K562 (cell line): ENCODE measurements at regions not wholly inside any gene's neighbourhood (a gene's known extent, or its start where the extent isn't known, plus 50 kb on each side); places are given as distances from the start of the nearest gene placed in this dataset.

Experiments
- ATAC-seq: fragments of 200-7000 bp; cut with Tn5 transposase; 3 replicates; pipeline ENCODE4 v1.9.1; 2020; ENCODE audit warnings: moderate library complexity
- BruUV-seq: library from RNA; stranded (reverse); fragments of 400-500 nt; replicated peaks from 2 replicates; lab custom pipeline; 2021; lab: Mats Ljungman, UMichigan
- CTCF ChIA-PET: fragments of 300-600 bp; formaldehyde crosslinking; extraction: SDS; loops from one replicate; lab custom pipeline; 2021; ENCODE audit warnings: low intra/inter-chr PET ratio; lab: Yijun Ruan, JAX
- POLR2A ChIA-PET: fragments of 300-600, 350-650 bp; sonication (Branson Sonifier 250); formaldehyde crosslinking; extraction: SDS; loops from one replicate; lab custom pipeline; 2021; ENCODE audit warnings: antibody characterized with exemption, inconsistent platforms; lab: Yijun Ruan, JAX
- DNase-seq, 4 experiments: peaks; one replicate each; pipeline versions ENCODE4 v3.0.0 to v3.0.0-alpha.2; 2011 to 2018; ENCODE audit warnings: low spot score in 3 of 4, mixed read lengths in 3 of 4; ENCODE audit errors: extremely low read depth in 1 of 4
- FAIRE-seq: peaks from 2 replicates; lab custom pipeline; 2011; peaks lifted over from hg19 to GRCh38; lab: Jason Lieb, UNC
- H2AFZ ChIP-seq: 2 replicates; pipeline ENCODE4 v1.6.0; 2011; ENCODE audit warnings: low read depth, low read length, control low read depth, inconsistent platforms
- H3K27ac ChIP-seq: fragments of 200-600 bp; 3 replicates; pipeline ENCODE4 v1.8.0; 2011; ENCODE audit warnings: low read depth, mild to moderate bottlenecking, control low read depth, inconsistent platforms, low read length, moderate library complexity, mixed read lengths; ENCODE audit errors: extremely low read depth
- H3K27me3 ChIP-seq, 2 experiments: fragments of 300-600 bp in 1 of 2; 2 replicates in 1 of 2; 3 replicates in 1 of 2; pipeline versions ENCODE4 v1.6.0 to v1.8.0; 2011; ENCODE audit warnings: inconsistent platforms in 2 of 2, low read length in 2 of 2, mild to moderate bottlenecking in 1 of 2, mixed read lengths in 1 of 2, moderate library complexity in 1 of 2; ENCODE audit not compliant: control insufficient read depth in 2 of 2, insufficient read depth in 2 of 2
- H3K36me3 ChIP-seq: fragments of 300-600 bp; 3 replicates; pipeline ENCODE4 v1.8.0; 2011; ENCODE audit warnings: mild to moderate bottlenecking, low read length, inconsistent platforms; ENCODE audit not compliant: control insufficient read depth, insufficient read depth
- H3K4me1 ChIP-seq, 2 experiments: fragments of 200-600 bp in 1 of 2; replicated peaks in 1 of 2; 2 replicates in 1 of 2; 3 replicates in 1 of 2; pipeline versions ENCODE4 v1.5.1 to v1.8.0; 2011; ENCODE audit warnings: inconsistent platforms in 2 of 2, low read length in 2 of 2, mild to moderate bottlenecking in 1 of 2, mixed read lengths in 1 of 2, moderate library complexity in 1 of 2; ENCODE audit not compliant: control insufficient read depth in 2 of 2, insufficient read depth in 2 of 2
- H3K4me2 ChIP-seq: 2 replicates; pipeline ENCODE4 v1.6.1; 2011; ENCODE audit warnings: low read length, control low read depth, inconsistent platforms, mixed read lengths; ENCODE audit not compliant: insufficient read depth
- H3K4me3 ChIP-seq: fragments of 200-600 bp; sonication (generic), shearing (Covaris generic); 2 replicates; pipeline ENCODE4 v1.5.1; 2016; ENCODE audit warnings: control low read depth, inconsistent platforms
- H3K79me2 ChIP-seq: fragments of 200-600 bp; 3 replicates; pipeline ENCODE4 v1.8.0; 2011; ENCODE audit warnings: low read length, inconsistent platforms; ENCODE audit not compliant: control insufficient read depth, insufficient read depth
- H3K9ac ChIP-seq, 2 experiments: 2 replicates each; pipeline versions ENCODE4 v1.6.0 to v1.6.1; 2011; ENCODE audit warnings: low read depth in 2 of 2, low read length in 2 of 2, control low read depth in 1 of 2, inconsistent platforms in 1 of 2, mild to moderate bottlenecking in 1 of 2, mixed read lengths in 1 of 2; ENCODE audit not compliant: insufficient read depth in 1 of 2
- H3K9me1 ChIP-seq: one replicate; pipeline ENCODE4 v1.6.0; 2011; ENCODE audit warnings: inconsistent platforms, mild to moderate bottlenecking, low read length, moderate library complexity; ENCODE audit not compliant: control insufficient read depth, insufficient read depth
- H3K9me3 ChIP-seq: replicated peaks from 2 replicates; pipeline ENCODE4 v1.5.1; 2011; ENCODE audit warnings: low read depth, low read length, inconsistent platforms; ENCODE audit not compliant: control insufficient read depth, insufficient read depth
- H4K20me1 ChIP-seq: replicated peaks from 2 replicates; pipeline ENCODE4 v1.6.1; 2011; ENCODE audit warnings: low read length, inconsistent platforms, mixed read lengths; ENCODE audit not compliant: control insufficient read depth, insufficient read depth
- E2F3 ChIP-seq: fragments of 250-450 bp; sonication (Bioruptor Pico); IDR thresholded peaks from 2 replicates; pipeline ENCODE4 v1.4.0; 2020; ENCODE audit warnings: mild to moderate bottlenecking
- LCOR ChIP-seq: sonication (generic); formaldehyde crosslinking; IDR thresholded peaks from 2 replicates; pipeline ENCODE4 v1.8.0; 2022; ENCODE audit warnings: mild to moderate bottlenecking, missing genetic modification reagents
- MIER1 ChIP-seq: fragments of 450-650 bp; IDR thresholded peaks from 2 replicates; pipeline ENCODE4 v1.6.1; 2016; ENCODE audit warnings: antibody characterized with exemption, mild to moderate bottlenecking, low read depth
- MXI1 ChIP-seq: IDR thresholded peaks from 2 replicates; pipeline ENCODE4 v1.6.1; 2011; ENCODE audit warnings: low read depth, mild to moderate bottlenecking, improper control_type of control experiment, low read length
- WGBS: fragments of 100-300 bp; shearing (Covaris generic); methylation state at CpG from one replicate; pipeline ENCODE4 v1.1.6; 2016; ENCODE audit warnings: low coverage, mixed read lengths; ENCODE audit not compliant: insufficient coverage; ENCODE audit errors: missing lambda C conversion rate; 5-methylcytosine and 5-hydroxymethylcytosine counted together
- in situ Hi-C: fragments of 300-500 bp; cut with MboI; formaldehyde crosslinking; loops from 4 replicates; pipeline ENCODE4 v1.15.0; 2018; ENCODE audit warnings: inconsistent platforms, mixed read lengths
- intact Hi-C: fragments of 100-400 bp; cut with micrococcal nuclease; formaldehyde crosslinking; loops from 2 replicates; pipeline ENCODE4 v1.14.2; 2022
- TF ChIP-seq, protein P1 (sequence below): fragments of 450-650 bp; IDR thresholded peaks from 2 replicates; pipeline ENCODE4 v1.6.1; 2016; ENCODE audit warnings: low read depth, mild to moderate bottlenecking, moderate library complexity
- TF ChIP-seq, protein P2 (sequence below): fragments of 250-450 bp; sonication (Bioruptor Pico); IDR thresholded peaks from 2 replicates; pipeline ENCODE4 v1.5.0; 2021
- TF ChIP-seq, protein P3 (sequence below): sonication (generic); formaldehyde crosslinking; IDR thresholded peaks from 2 replicates; pipeline ENCODE4 v1.8.1; 2023; ENCODE audit warnings: mild to moderate bottlenecking, missing genetic modification reagents

DNA sequence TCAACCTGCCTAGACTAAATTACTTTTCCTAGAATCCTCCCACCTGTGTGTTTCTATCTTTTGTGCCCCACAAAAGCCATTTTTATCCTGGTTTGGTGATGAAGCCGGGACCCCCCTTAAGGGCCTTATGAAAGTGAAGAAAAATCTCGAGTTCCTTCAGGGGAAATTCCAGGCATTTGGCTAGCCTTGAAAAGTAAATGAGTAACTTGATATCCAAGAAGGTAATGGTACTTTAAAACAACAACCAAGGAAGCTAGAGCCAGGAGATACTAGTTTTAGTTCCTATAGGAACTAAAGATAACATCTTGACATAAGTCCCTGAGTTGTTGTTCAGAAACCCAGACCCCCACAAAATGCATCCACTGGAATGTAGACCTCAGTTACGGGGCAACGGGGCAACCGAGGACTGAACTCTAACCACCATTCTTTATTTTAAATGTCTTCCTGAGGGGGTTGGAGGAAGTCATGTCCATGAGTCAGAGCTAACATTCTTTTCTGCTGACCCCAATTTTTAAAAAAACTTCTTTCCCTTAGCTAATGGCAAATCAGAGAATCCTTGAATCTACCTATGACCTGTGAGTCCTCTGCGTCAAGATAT is 73.9 kb downstream of the VCX3A start (continued):
- TF ChIP-seq MIER1 = no peak
- TF ChIP-seq, protein P1, sequence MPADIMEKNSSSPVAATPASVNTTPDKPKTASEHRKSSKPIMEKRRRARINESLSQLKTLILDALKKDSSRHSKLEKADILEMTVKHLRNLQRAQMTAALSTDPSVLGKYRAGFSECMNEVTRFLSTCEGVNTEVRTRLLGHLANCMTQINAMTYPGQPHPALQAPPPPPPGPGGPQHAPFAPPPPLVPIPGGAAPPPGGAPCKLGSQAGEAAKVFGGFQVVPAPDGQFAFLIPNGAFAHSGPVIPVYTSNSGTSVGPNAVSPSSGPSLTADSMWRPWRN = no peak

DNA sequence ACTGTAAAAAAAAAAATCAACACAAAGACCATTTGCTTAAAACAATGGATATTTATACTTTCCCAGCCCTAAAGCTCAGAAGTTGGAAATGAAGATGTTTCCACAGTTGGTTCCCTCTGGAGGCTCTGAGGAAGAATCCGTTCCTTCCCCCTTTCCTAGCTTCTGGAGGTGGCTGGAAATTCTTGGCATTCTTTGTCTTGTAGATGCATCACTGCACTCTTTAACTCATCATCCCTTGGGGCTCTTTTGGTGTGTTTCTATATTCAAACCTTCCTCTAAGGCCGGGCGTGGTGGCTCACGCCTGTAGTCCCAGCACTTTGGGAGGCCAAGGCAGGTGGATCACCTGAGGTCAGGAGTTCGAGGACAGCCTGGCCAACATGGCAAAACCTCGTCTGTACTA is 78.7 kb downstream of the VCX3A start:
- no peak for TF ChIP-seq E2F3 (CRISPR knock-in tag)
- TF ChIP-seq, protein P2, sequence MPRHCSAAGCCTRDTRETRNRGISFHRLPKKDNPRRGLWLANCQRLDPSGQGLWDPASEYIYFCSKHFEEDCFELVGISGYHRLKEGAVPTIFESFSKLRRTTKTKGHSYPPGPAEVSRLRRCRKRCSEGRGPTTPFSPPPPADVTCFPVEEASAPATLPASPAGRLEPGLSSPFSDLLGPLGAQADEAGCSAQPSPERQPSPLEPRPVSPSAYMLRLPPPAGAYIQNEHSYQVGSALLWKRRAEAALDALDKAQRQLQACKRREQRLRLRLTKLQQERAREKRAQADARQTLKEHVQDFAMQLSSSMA (CRISPR knock-in tag) = no peak
- TF ChIP-seq, protein P3, sequence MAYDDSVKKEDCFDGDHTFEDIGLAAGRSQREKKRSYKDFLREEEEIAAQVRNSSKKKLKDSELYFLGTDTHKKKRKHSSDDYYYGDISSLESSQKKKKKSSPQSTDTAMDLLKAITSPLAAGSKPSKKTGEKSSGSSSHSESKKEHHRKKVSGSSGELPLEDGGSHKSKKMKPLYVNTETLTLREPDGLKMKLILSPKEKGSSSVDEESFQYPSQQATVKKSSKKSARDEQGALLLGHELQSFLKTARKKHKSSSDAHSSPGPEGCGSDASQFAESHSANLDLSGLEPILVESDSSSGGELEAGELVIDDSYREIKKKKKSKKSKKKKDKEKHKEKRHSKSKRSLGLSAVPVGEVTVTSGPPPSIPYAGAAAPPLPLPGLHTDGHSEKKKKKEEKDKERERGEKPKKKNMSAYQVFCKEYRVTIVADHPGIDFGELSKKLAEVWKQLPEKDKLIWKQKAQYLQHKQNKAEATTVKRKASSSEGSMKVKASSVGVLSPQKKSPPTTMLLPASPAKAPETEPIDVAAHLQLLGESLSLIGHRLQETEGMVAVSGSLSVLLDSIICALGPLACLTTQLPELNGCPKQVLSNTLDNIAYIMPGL (CRISPR knock-in tag) = no peak
- TF ChIP-seq MXI1 = no peak
- no peak for TF ChIP-seq LCOR (CRISPR knock-in tag)
- Histone ChIP-seq H3K9me1 (no peaks in the 10 kb centered on the region), H3K27ac (no peak overlapping the region), H3K4me2 (no peak overlapping the region), H2AFZ (no peak overlapping the region), H3K4me1 (no peaks in the 10 kb centered on the region), H3K36me3 (no peaks in the 10 kb centered on the region), H3K79me2 (no peaks in the 10 kb centered on the region), H4K20me1 (no peaks in the 10 kb centered on the region), H3K9ac (no peak overlapping the region), H3K27me3 (no peaks in the 10 kb centered on the region), H3K4me3 (no peak overlapping the region), H3K9me3 (no peaks in the 10 kb centered on the region)
- POLR2A ChIA-PET = no interaction called here
- CTCF ChIA-PET = no interaction called here
- WGBS = 0% methylated on average over 4 of the region's 6 CpGs
- no peak for ATAC-seq
- in situ Hi-C loops (no loop called here), intact Hi-C loops (no loop called here)
- no peak for FAIRE-seq
- BruUV-seq = no TSS peak
- no peak for DNase-seq
